ENCODE measurements at regions not wholly inside any gene's neighbourhood (a gene's known extent, or its start where the extent isn't known, plus 50 kb on each side); places are given as distances from the start of the nearest gene placed in this dataset.

DNA sequence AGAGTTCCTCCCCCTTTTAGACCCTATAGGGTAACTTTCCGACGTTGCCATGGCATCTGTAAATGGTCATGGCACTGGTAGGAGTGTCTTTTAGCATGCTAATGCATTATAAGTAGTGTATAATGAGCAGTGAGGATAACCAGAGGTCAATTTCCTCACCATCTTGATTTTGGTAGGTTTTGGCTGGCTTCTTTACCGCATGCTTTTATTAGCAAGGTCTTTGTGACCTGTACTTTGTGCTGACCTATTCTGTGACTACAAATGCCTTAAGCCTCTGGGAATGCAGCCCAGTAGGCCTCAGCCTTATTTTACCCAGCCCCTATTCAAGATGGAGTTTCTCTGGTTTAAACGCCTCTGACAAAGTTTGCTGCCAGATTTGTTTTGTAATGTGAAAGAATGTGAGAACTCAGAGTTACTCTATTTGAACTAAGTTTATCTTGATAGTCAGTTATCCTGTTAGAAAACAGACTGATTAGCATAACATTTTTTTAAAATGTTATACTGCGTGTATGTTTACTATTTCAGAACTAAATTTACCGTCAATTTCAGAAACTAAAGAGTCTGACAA is 111.3 kb upstream of the PRSS16 start:
- peaks cover 6% of the 10 kb centered on the region for H3F3A ChIP-seq (ENCODE audit: insufficient read depth, low read length, poor library complexity, severe bottlenecking)
- no peak overlapping the region for H3K9ac ChIP-seq (ENCODE audit: low read length)
- H2AFZ ChIP-seq (ENCODE audit: low read depth, low read length): no peak overlapping the region
- no peaks in the 10 kb centered on the region for H4K20me1 ChIP-seq (ENCODE audit: insufficient read depth)
- H3K4me2 ChIP-seq (ENCODE audit: low read length): no peak overlapping the region
- no peak for TF ChIP-seq SMC3 (conservative IDR thresholded peaks at IDR 0.05; ENCODE audit: poor library complexity)
- TF ChIP-seq MXI1 (conservative IDR thresholded peaks at IDR 0.05; ENCODE audit: poor library complexity, severe bottlenecking): no peak
- TF ChIP-seq RAD21 (conservative IDR thresholded peaks at IDR 0.05): no peak
- TF ChIP-seq EZH2 (IDR thresholded peaks at IDR 0.05; ENCODE audit: borderline replicate concordance, insufficient read depth, low read length, poor library complexity, severe bottlenecking): no peak
- no peak for TF ChIP-seq TAF1 (IDR thresholded peaks at IDR 0.05; ENCODE audit: low read depth)
- TF ChIP-seq POLR2AphosphoS5 (IDR thresholded peaks at IDR 0.05): no peak
- TF ChIP-seq, protein P1, sequence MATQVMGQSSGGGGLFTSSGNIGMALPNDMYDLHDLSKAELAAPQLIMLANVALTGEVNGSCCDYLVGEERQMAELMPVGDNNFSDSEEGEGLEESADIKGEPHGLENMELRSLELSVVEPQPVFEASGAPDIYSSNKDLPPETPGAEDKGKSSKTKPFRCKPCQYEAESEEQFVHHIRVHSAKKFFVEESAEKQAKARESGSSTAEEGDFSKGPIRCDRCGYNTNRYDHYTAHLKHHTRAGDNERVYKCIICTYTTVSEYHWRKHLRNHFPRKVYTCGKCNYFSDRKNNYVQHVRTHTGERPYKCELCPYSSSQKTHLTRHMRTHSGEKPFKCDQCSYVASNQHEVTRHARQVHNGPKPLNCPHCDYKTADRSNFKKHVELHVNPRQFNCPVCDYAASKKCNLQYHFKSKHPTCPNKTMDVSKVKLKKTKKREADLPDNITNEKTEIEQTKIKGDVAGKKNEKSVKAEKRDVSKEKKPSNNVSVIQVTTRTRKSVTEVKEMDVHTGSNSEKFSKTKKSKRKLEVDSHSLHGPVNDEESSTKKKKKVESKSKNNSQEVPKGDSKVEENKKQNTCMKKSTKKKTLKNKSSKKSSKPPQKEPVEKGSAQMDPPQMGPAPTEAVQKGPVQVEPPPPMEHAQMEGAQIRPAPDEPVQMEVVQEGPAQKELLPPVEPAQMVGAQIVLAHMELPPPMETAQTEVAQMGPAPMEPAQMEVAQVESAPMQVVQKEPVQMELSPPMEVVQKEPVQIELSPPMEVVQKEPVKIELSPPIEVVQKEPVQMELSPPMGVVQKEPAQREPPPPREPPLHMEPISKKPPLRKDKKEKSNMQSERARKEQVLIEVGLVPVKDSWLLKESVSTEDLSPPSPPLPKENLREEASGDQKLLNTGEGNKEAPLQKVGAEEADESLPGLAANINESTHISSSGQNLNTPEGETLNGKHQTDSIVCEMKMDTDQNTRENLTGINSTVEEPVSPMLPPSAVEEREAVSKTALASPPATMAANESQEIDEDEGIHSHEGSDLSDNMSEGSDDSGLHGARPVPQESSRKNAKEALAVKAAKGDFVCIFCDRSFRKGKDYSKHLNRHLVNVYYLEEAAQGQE (IDR thresholded peaks at IDR 0.05; ENCODE audit: borderline replicate concordance): no peak
- TF ChIP-seq, protein P2, sequence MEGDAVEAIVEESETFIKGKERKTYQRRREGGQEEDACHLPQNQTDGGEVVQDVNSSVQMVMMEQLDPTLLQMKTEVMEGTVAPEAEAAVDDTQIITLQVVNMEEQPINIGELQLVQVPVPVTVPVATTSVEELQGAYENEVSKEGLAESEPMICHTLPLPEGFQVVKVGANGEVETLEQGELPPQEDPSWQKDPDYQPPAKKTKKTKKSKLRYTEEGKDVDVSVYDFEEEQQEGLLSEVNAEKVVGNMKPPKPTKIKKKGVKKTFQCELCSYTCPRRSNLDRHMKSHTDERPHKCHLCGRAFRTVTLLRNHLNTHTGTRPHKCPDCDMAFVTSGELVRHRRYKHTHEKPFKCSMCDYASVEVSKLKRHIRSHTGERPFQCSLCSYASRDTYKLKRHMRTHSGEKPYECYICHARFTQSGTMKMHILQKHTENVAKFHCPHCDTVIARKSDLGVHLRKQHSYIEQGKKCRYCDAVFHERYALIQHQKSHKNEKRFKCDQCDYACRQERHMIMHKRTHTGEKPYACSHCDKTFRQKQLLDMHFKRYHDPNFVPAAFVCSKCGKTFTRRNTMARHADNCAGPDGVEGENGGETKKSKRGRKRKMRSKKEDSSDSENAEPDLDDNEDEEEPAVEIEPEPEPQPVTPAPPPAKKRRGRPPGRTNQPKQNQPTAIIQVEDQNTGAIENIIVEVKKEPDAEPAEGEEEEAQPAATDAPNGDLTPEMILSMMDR (IDR thresholded peaks at IDR 0.05; ENCODE audit: poor library complexity, severe bottlenecking): no peak
- TF ChIP-seq EP300 (conservative IDR thresholded peaks at IDR 0.05; ENCODE audit: poor library complexity, severe bottlenecking): no peak
- H3K36me3 ChIP-seq (ENCODE audit: insufficient read depth, low read length): no peaks in the 10 kb centered on the region
- H3K9me3 ChIP-seq (ENCODE audit: low read length): no peaks in the 10 kb centered on the region
- peaks cover 7% of the 10 kb centered on the region for H3K27me3 ChIP-seq (ENCODE audit: insufficient read depth, low read depth, low read length)
- H3K4me3 ChIP-seq (ENCODE audit: low read length): no peak overlapping the region
- H3K79me2 ChIP-seq (replicated peaks; ENCODE audit: insufficient read depth, low read length): peaks cover 7% of the 10 kb centered on the region
- H3K9me2 ChIP-seq (ENCODE audit: insufficient read depth, low read length): no peaks in the 10 kb centered on the region
- H3K27ac ChIP-seq (ENCODE audit: low read length): no peak overlapping the region

DNA sequence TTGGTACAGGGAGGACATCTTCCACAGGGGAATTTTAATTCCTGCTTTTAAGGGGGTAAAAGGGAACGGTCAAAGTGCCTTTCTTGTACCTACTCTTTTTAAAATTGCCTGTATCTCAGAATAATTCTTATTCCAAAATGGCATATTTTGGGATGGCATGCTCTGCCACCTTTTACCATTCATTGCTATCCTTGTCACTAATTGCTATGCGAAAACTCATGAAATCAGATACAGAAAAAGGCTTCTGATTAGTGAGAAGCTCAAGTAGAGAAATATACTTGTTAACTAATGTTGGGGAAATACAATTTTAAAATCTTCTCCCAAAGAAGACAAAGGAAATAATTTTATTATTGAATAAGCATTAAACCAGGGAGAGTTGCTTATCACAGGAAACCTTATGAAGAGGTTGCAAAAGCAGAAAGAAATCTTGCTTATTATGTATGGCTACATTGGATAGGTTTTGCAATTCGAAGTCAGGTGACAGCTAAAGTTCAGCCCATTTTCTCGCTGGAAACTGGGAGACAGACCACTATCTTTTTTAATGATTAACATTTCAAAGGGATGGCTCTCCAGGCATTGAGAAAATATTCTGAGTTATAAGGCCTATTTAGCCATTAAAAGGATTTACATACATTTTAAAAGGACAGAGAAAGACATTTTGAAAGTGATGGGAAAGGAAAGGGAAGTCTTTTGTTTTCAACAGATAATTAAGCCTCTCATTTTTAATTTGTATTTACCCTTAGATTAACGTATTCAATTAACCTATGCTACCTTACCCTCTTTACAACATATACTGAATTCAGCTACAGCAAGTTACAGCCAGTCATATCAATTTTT is 110.3 kb upstream of the PRSS16 start:
- no peak overlapping the region for H3K4me2 ChIP-seq (ENCODE audit: low read length)
- peaks cover 7% of the 10 kb centered on the region for H3K27me3 ChIP-seq (ENCODE audit: insufficient read depth, low read depth, low read length)

More for the DNA sequence above, 110.3 kb upstream of the PRSS16 start:
- Histone ChIP-seq H3K9me2 (ENCODE audit: insufficient read depth, low read length) (no peaks in the 10 kb centered on the region), H3K9ac (ENCODE audit: low read length) (no peak overlapping the region), H4K20me1 (ENCODE audit: insufficient read depth) (no peaks in the 10 kb centered on the region), H3K4me3 (ENCODE audit: low read length) (no peak overlapping the region), H2AFZ (ENCODE audit: low read depth, low read length) (no peak overlapping the region), H3K27ac (ENCODE audit: low read length) (no peak overlapping the region), H3K36me3 (ENCODE audit: insufficient read depth, low read length) (no peaks in the 10 kb centered on the region), H3F3A (ENCODE audit: insufficient read depth, low read length, poor library complexity, severe bottlenecking) (peaks cover 6% of the 10 kb centered on the region), H3K79me2 (replicated peaks; ENCODE audit: insufficient read depth, low read length) (peaks cover 17% of the 10 kb centered on the region), H3K9me3 (ENCODE audit: low read length) (no peaks in the 10 kb centered on the region)
- TF ChIP-seq POLR2AphosphoS5 (IDR thresholded peaks at IDR 0.05) (no peak), SMC3 (conservative IDR thresholded peaks at IDR 0.05; ENCODE audit: poor library complexity) (no peak), MXI1 (conservative IDR thresholded peaks at IDR 0.05; ENCODE audit: poor library complexity, severe bottlenecking) (no peak), EZH2 (IDR thresholded peaks at IDR 0.05; ENCODE audit: borderline replicate concordance, insufficient read depth, low read length, poor library complexity, severe bottlenecking) (no peak), TAF1 (IDR thresholded peaks at IDR 0.05; ENCODE audit: low read depth) (no peak)
- TF ChIP-seq, protein P2 (IDR thresholded peaks at IDR 0.05; ENCODE audit: poor library complexity, severe bottlenecking): no peak
- TF ChIP-seq, protein P1 (IDR thresholded peaks at IDR 0.05; ENCODE audit: borderline replicate concordance): no peak
